ENCODE measurements at regions not wholly inside any gene's neighbourhood (a gene's known extent, or its start where the extent isn't known, plus 50 kb on each side); places are given as distances from the start of the nearest gene placed in this dataset.
A peak's percentile ranks its signal among the peaks of the same experiment; 100 is the strongest.

DNA sequence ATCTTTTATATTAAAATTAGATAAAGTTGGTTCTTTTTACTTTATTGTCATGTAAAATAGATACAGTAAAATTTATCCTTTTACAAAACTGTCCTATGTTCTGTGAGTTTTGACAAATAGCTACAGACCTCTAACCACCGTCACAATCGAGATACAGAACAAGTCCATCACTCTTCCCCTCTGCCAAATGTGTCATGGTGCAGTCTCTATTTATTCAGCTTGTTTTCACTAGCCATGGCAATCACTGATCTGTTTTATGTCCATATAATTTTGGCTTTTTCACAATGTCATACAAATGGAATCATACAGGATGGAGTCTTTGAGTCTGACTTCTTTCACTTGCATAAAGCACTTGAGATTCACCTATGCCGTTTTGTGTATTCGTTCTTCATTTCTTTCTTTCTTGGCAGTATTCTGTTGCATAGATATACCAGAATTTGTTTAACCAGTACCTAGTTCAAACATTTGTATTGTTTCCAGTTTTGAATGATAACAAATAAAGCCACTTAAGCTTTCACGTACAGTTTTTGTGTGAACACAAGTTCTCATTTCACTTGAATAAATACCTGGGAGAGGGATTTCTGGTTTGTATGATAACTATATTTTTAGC lies 273.2 kb upstream of the MPDZ start:
- no peaks in the 10 kb centered on the region for H3K9me3 ChIP-seq
- no peak for ATAC-seq (ENCODE audit: low FRiP score in 2 of 2)
- DNase-seq = no peak
- no peak overlapping the region for H3K27ac ChIP-seq
- no peak for TF ChIP-seq POLR2AphosphoS5 (IDR thresholded peaks at IDR 0.05)
- TF ChIP-seq POLR2A (IDR thresholded peaks at IDR 0.05) = no peak
- TF ChIP-seq, protein P1, sequence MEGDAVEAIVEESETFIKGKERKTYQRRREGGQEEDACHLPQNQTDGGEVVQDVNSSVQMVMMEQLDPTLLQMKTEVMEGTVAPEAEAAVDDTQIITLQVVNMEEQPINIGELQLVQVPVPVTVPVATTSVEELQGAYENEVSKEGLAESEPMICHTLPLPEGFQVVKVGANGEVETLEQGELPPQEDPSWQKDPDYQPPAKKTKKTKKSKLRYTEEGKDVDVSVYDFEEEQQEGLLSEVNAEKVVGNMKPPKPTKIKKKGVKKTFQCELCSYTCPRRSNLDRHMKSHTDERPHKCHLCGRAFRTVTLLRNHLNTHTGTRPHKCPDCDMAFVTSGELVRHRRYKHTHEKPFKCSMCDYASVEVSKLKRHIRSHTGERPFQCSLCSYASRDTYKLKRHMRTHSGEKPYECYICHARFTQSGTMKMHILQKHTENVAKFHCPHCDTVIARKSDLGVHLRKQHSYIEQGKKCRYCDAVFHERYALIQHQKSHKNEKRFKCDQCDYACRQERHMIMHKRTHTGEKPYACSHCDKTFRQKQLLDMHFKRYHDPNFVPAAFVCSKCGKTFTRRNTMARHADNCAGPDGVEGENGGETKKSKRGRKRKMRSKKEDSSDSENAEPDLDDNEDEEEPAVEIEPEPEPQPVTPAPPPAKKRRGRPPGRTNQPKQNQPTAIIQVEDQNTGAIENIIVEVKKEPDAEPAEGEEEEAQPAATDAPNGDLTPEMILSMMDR (IDR thresholded peaks at IDR 0.05) = no peak
- 76 to 88% methylated on average over 5 of the region's 5 CpGs for WGBS, 2 donors
- no peak overlapping the region for H3K4me3 ChIP-seq
- H3K4me1 ChIP-seq = no peaks in the 10 kb centered on the region
- H3K36me3 ChIP-seq = no peaks in the 10 kb centered on the region
- H3K27me3 ChIP-seq = no peaks in the 10 kb centered on the region

DNA sequence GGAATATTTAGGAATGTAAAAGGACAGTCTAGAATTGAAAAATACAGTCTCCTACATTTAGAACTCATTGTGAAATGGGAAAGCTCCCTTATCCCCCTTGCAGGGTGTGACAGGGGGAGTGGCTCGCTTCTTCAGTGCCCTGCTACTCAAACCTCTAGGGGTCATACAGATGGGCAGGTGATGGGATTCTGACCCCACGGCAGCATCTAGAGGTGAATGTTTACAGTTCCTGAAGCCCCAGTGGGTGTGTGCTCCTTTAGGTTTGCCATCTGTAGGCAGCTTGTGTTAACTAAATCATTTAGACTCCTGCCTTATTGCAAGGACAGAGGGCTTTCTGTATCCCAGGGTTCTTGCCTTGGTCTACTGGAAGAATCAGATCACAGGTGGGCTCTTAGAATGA lies 271.0 kb upstream of the MPDZ start:
- 61 to 79% methylated on average over 2 of the region's 2 CpGs for WGBS, 2 donors
- H3K27ac ChIP-seq = no peak overlapping the region
- DNase-seq = no peak
- TF ChIP-seq POLR2AphosphoS5 (IDR thresholded peaks at IDR 0.05) (no peak), EP300 (IDR thresholded peaks at IDR 0.05) (no peak), POLR2A (IDR thresholded peaks at IDR 0.05) (no peak)
- TF ChIP-seq, protein P1 (IDR thresholded peaks at IDR 0.05) = no peak
- H3K4me3 ChIP-seq = no peak overlapping the region
- no peaks in the 10 kb centered on the region for H3K4me1 ChIP-seq
- H3K36me3 ChIP-seq = no peaks in the 10 kb centered on the region
- ATAC-seq (ENCODE audit: low FRiP score in 2 of 2) = no peak
- no peaks in the 10 kb centered on the region for H3K9me3 ChIP-seq
- H3K27me3 ChIP-seq = no peaks in the 10 kb centered on the region

DNA sequence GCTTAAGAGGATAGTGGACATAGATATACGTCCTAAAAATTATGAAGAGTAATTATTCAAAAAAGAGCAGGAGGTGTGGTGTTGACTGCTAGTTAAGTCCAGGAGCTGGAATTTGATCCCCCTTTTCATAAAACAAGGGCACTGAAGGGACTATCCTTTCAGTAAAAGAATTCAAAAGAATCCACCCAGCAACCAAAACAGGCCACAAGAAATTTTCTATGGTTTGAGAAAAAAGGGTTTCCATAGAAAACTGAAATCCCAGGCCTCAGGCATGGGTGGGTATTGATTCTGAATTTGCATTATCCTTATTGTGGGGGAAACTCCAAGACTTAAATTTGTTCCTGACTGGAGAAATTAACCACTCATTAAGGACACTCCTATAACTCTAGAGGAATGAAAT lies 269.0 kb upstream of the MPDZ start:
- Histone ChIP-seq H3K27me3 (no peaks in the 10 kb centered on the region), H3K4me1 (no peaks in the 10 kb centered on the region), H3K27ac (no peak overlapping the region), H3K4me3 (no peak overlapping the region), H3K9me3 (no peaks in the 10 kb centered on the region), H3K36me3 (no peaks in the 10 kb centered on the region)
- no peak for DNase-seq
- no peak for TF ChIP-seq POLR2A (IDR thresholded peaks at IDR 0.05)
- TF ChIP-seq, protein P1 (IDR thresholded peaks at IDR 0.05) = no peak
- TF ChIP-seq EP300 (IDR thresholded peaks at IDR 0.05) = no peak
- TF ChIP-seq POLR2AphosphoS5 (IDR thresholded peaks at IDR 0.05) = no peak
- no peak for ATAC-seq (ENCODE audit: low FRiP score in 2 of 2)
- 91 to 92% methylated on average over 1 of the region's 1 CpG for WGBS, 2 donors

DNA sequence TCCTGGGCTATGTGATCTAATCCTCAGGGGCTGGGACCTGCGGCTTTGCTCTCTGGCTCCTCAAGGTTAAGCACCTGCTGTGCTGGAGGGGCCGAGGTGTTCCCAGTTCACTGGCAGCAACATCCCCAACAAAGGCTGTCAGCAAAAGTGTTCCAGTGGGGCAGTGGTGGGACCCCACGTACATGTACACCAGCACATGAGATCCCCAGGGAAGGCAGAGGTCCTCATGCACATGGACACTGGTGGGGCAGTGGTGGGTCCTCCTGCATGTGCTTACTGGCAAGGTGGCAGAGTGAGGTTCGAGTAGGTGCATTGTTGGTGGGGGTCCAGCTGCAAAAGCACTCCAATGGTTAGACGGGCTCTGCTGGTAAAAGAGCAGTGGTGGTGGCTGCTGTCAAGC lies 255.6 kb upstream of the MPDZ start:
- WGBS, 2 donors = 62 to 71% methylated on average over 5 of the region's 5 CpGs
- H3K4me3 ChIP-seq = no peak overlapping the region
- no peak for DNase-seq
- ATAC-seq (ENCODE audit: low FRiP score in 2 of 2) = peak in 1 of 2 donors; percentile 53
- peaks cover 0 to 3% (median 0%) of the 10 kb centered on the region in 4 donors for H3K4me1 ChIP-seq
- no peaks in the 10 kb centered on the region for H3K27me3 ChIP-seq
- H3K9me3 ChIP-seq = no peaks in the 10 kb centered on the region
- TF ChIP-seq POLR2AphosphoS5 (IDR thresholded peaks at IDR 0.05) = no peak
- TF ChIP-seq, protein P1 (IDR thresholded peaks at IDR 0.05) = no peak
- no peak for TF ChIP-seq POLR2A (IDR thresholded peaks at IDR 0.05)
- no peak for TF ChIP-seq EP300 (IDR thresholded peaks at IDR 0.05)
- no peaks in the 10 kb centered on the region for H3K36me3 ChIP-seq
- no peak overlapping the region for H3K27ac ChIP-seq

DNA sequence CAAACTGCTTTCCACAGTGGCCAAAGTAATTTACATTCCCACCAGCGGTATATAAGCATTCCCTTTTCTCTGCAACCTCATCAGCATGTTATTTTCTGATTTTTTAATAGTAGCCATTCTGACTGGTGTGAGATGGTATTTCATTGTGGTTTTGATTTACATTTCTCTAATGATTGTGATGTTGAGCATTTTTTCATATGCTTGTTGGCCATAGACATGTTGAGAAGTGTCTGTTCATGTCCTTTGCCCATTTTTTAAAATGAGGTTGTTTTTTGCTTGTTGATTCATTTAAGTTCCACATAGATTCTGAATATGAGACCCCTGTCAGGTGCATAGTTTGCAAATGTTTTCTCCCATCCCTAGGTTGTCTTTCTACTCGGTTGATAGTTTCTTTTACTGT lies 254.5 kb upstream of the MPDZ start:
- H3K4me1 ChIP-seq = peaks cover 0 to 3% (median 0%) of the 10 kb centered on the region in 4 donors
- no peaks in the 10 kb centered on the region for H3K9me3 ChIP-seq
- no peaks in the 10 kb centered on the region for H3K36me3 ChIP-seq
- H3K27me3 ChIP-seq = no peaks in the 10 kb centered on the region
- H3K27ac ChIP-seq = no peak overlapping the region
- ATAC-seq (ENCODE audit: low FRiP score in 2 of 2) (no peak), DNase-seq (no peak)
- WGBS, 2 donors = 93 to 94% methylated on average over 2 of the region's 2 CpGs
- no peak overlapping the region for H3K4me3 ChIP-seq
- TF ChIP-seq, protein P1 (IDR thresholded peaks at IDR 0.05) = no peak
- TF ChIP-seq POLR2A (IDR thresholded peaks at IDR 0.05) (no peak), EP300 (IDR thresholded peaks at IDR 0.05) (no peak), POLR2AphosphoS5 (IDR thresholded peaks at IDR 0.05) (no peak)
